ENCODE measurements at regions not wholly inside any gene's neighbourhood (a gene's known extent, or its start where the extent isn't known, plus 50 kb on each side); places are given as distances from the start of the nearest gene placed in this dataset.

- TF ChIP-seq CTCF (IDR thresholded peaks at IDR 0.05), result no peak
- no peak for TF ChIP-seq POLR2A (IDR thresholded peaks at IDR 0.05)
These were observed 1108.6 kb downstream of the LRFN5 start for GRCh38 chr14:42715316-42715715.
